Lung (tissue), 11 donors: ENCODE measurements at regions not wholly inside any gene's neighbourhood (a gene's known extent, or its start where the extent isn't known, plus 50 kb on each side); places are given as distances from the start of the nearest gene placed in this dataset.

ENCODE experiments used
- ATAC-seq: fragments of 200-7000 bp; cut with Tn5 transposase; one replicate; pipeline ENCODE4 v1.9.1; 2020; ENCODE audit warnings: moderate number of reproducible peaks; ENCODE audit not compliant: insufficient read depth, low FRiP score
- DNase-seq, 3 donors: peaks; one replicate each; pipeline ENCODE4 v3.0.0-alpha.2; 2013 to 2017
- H3K27ac ChIP-seq, 2 donors: one replicate each; pipeline ENCODE4 v1.5.1; 2013; ENCODE audit warnings: mild to moderate bottlenecking in 2 of 2, moderate library complexity in 2 of 2, control low read depth in 1 of 2, inconsistent platforms in 1 of 2, low read depth in 1 of 2, low read length in 1 of 2
- H3K27me3 ChIP-seq, 3 donors: one replicate each; pipeline ENCODE4 v1.5.1; 2013; ENCODE audit warnings: low read length in 2 of 3; ENCODE audit not compliant: control insufficient read depth in 3 of 3, insufficient read depth in 3 of 3
- H3K36me3 ChIP-seq, 4 donors: one replicate each; pipeline ENCODE4 v1.5.1; 2013; ENCODE audit warnings: low read length in 4 of 4, mild to moderate bottlenecking in 1 of 4, moderate library complexity in 1 of 4; ENCODE audit not compliant: control insufficient read depth in 4 of 4, insufficient read depth in 4 of 4
- H3K4me1 ChIP-seq, 5 donors: one replicate each; pipeline ENCODE4 v1.5.1; 2013; ENCODE audit warnings: low read length in 5 of 5, mild to moderate bottlenecking in 2 of 5, moderate library complexity in 1 of 5; ENCODE audit not compliant: control insufficient read depth in 5 of 5, insufficient read depth in 5 of 5
- H3K4me3 ChIP-seq: one replicate; pipeline ENCODE4 v1.5.1; 2013; ENCODE audit warnings: mild to moderate bottlenecking, control low read depth, moderate library complexity
- H3K9ac ChIP-seq, 2 donors: one replicate each; pipeline ENCODE4 v1.5.1; 2013; ENCODE audit warnings: low read length in 2 of 2, control low read depth in 1 of 2; ENCODE audit not compliant: insufficient read depth in 1 of 2
- H3K9me3 ChIP-seq, 4 donors: one replicate each; pipeline ENCODE4 v1.5.1; 2013; ENCODE audit warnings: low read length in 3 of 4, mild to moderate bottlenecking in 1 of 4, moderate library complexity in 1 of 4; ENCODE audit not compliant: control insufficient read depth in 4 of 4, insufficient read depth in 3 of 4
- CTCF ChIP-seq: IDR thresholded peaks from 2 replicates; pipeline ENCODE4 v1.5.1; 2012; ENCODE audit warnings: mild to moderate bottlenecking; ENCODE audit errors: control extremely low read depth, extremely low read depth
- WGBS, 2 donors: extraction: QIAGEN DNeasy Blood & Tissue Kit; methylation state at CpG; one replicate each; pipeline ENCODE4 v1.1.7; 2013; 5-methylcytosine and 5-hydroxymethylcytosine counted together
- donor health status: control.
- donor health status: control.
- donor health status: Bipolar disorder and iron deficiency.
- donor health status: healthy.
- donor health status: DM: yes; HTN: yes; CAD: no.

GRCh38 chrX:122940199-122940598 is 243.9 kb upstream of the GRIA3 start:
- WGBS, 2 donors, result 60 to 80% methylated on average over 1 of the region's 1 CpG
- ATAC-seq (no peak), DNase-seq (no peak)
- no peaks in the 10 kb centered on the region for H3K9me3 ChIP-seq
- no peaks in the 10 kb centered on the region for H3K27me3 ChIP-seq
- no peak overlapping the region for H3K4me3 ChIP-seq
- no peak overlapping the region for H3K27ac ChIP-seq
- no peaks in the 10 kb centered on the region for H3K4me1 ChIP-seq
- H3K9ac ChIP-seq, result no peak overlapping the region
- no peak for TF ChIP-seq CTCF
- H3K36me3 ChIP-seq, result no peaks in the 10 kb centered on the region

GRCh38 chrX:122941806-122942205 is 242.3 kb upstream of the GRIA3 start:
- 20 to 24% methylated on average over 1 of the region's 1 CpG for WGBS, 2 donors
- TF ChIP-seq CTCF, result no peak
- Histone ChIP-seq H3K4me1 (no peaks in the 10 kb centered on the region), H3K9me3 (no peaks in the 10 kb centered on the region), H3K27ac (no peak overlapping the region), H3K27me3 (no peaks in the 10 kb centered on the region), H3K9ac (no peak overlapping the region), H3K4me3 (no peak overlapping the region), H3K36me3 (no peaks in the 10 kb centered on the region)
- no peak for DNase-seq
- no peak for ATAC-seq

- no peak for TF ChIP-seq CTCF
- Histone ChIP-seq H3K27me3 (no peaks in the 10 kb centered on the region), H3K9ac (no peak overlapping the region), H3K36me3 (no peaks in the 10 kb centered on the region), H3K27ac (no peak overlapping the region), H3K4me1 (no peaks in the 10 kb centered on the region), H3K9me3 (no peaks in the 10 kb centered on the region), H3K4me3 (no peak overlapping the region)
- ATAC-seq (no peak), DNase-seq (no peak)
- 91 to 100% methylated on average over 3 of the region's 3 CpGs for WGBS, 2 donors
Measured at GRCh38 chrX:122943918-122944317, 240.2 kb upstream of the GRIA3 start.

GRCh38 chrX:122945328-122945727 is 238.8 kb upstream of the GRIA3 start:
- Histone ChIP-seq H3K4me3 (no peak overlapping the region), H3K9ac (no peak overlapping the region), H3K4me1 (no peaks in the 10 kb centered on the region), H3K9me3 (no peaks in the 10 kb centered on the region), H3K27me3 (no peaks in the 10 kb centered on the region), H3K27ac (no peak overlapping the region), H3K36me3 (no peaks in the 10 kb centered on the region)
- DNase-seq, result no peak
- no peak for ATAC-seq
- 60 to 80% methylated on average over 4 of the region's 4 CpGs for WGBS, 2 donors
- no peak for TF ChIP-seq CTCF
